ENCODE measurements at regions not wholly inside any gene's neighbourhood (a gene's known extent, or its start where the extent isn't known, plus 50 kb on each side); places are given as distances from the start of the nearest gene placed in this dataset.

GRCh38 chr17:69773081-69773480 lies 301.9 kb upstream of the KCNJ16 start:
- DNase-seq = peak; percentile 54 to 84

- DNase-seq = no peak
These were observed 295.4 kb upstream of the KCNJ16 start for GRCh38 chr17:69779378-69780214.

GRCh38 chr17:69783865-69784264 lies 291.2 kb upstream of the KCNJ16 start:
- DNase-seq = no peak

- DNase-seq = no peak
These were observed 286.1 kb upstream of the KCNJ16 start for GRCh38 chr17:69788957-69789356.

GRCh38 chr17:69796078-69796477 lies 278.9 kb upstream of the KCNJ16 start:
- no peak for DNase-seq

- DNase-seq = no peak
These were observed 274.2 kb upstream of the KCNJ16 start for GRCh38 chr17:69800870-69801269.

- DNase-seq = no peak
These were observed 273.7 kb upstream of the KCNJ16 start for GRCh38 chr17:69801368-69801767.

GRCh38 chr17:69802045-69802740 lies 272.8 kb upstream of the KCNJ16 start:
- DNase-seq = no peak

- no peak for DNase-seq
These were observed 265.7 kb upstream of the KCNJ16 start for GRCh38 chr17:69809331-69809730.

- DNase-seq = no peak
These were observed 264.6 kb upstream of the KCNJ16 start for GRCh38 chr17:69810326-69810965.

- DNase-seq = no peak
These were observed 262.7 kb upstream of the KCNJ16 start for GRCh38 chr17:69812240-69812837.

- no peak for DNase-seq
These were observed 261.0 kb upstream of the KCNJ16 start for GRCh38 chr17:69814031-69814430.

GRCh38 chr17:69815406-69815805 lies 259.6 kb upstream of the KCNJ16 start:
- no peak for DNase-seq

- no peak for DNase-seq
These were observed 256.6 kb upstream of the KCNJ16 start for GRCh38 chr17:69818467-69818866.

- DNase-seq = no peak
These were observed 255.5 kb upstream of the KCNJ16 start for GRCh38 chr17:69819316-69820087.

GRCh38 chr17:69820876-69821473 lies 254.1 kb upstream of the KCNJ16 start:
- DNase-seq = no peak

GRCh38 chr17:69822314-69822875 lies 252.6 kb upstream of the KCNJ16 start:
- no peak for DNase-seq

- peak in 1 of 2 experiments; percentile 26 for DNase-seq
These were observed 246.9 kb upstream of the KCNJ16 start for GRCh38 chr17:69828087-69828486.

- no peak for DNase-seq
These were observed 240.5 kb upstream of the KCNJ16 start for GRCh38 chr17:69834494-69834893.

- DNase-seq = no peak
These were observed 223.3 kb upstream of the KCNJ16 start for GRCh38 chr17:69851736-69852135.

GRCh38 chr17:69853541-69854224 lies 221.3 kb upstream of the KCNJ16 start:
- no peak for DNase-seq
